Activated CD4-positive, alpha-beta memory T cell treated with anti-CD3 and anti-CD28 coated beads, Interleukin-2, amount 10 ng/mL, durations not matched to agents 7 days and 5 days (primary cell): ENCODE measurements at regions not wholly inside any gene's neighbourhood (a gene's known extent, or its start where the extent isn't known, plus 50 kb on each side); places are given as distances from the start of the nearest gene placed in this dataset.

Source experiments
- CTCF ChIA-PET: fragments of 350-600 bp; sonication (Branson Sonifier 250); formaldehyde crosslinking; loops from one replicate; lab custom pipeline; 2021; ENCODE audit warnings: antibody characterized with exemption, inconsistent platforms; lab: Charles Lee
- POLR2A ChIA-PET: fragments of 350-600 bp; sonication (Branson Sonifier 250); formaldehyde crosslinking; loops from one replicate; lab custom pipeline; 2021; ENCODE audit warnings: antibody characterized with exemption; lab: Charles Lee
- DNase-seq: peaks from one replicate; pipeline ENCODE4 v3.0.0-alpha.2; 2020
- H3K27ac Mint-ChIP-seq: one replicate; pipeline ENCODE4 v1.8.0; 2021; ENCODE audit warnings: mild to moderate bottlenecking, mixed read lengths
- H3K27me3 Mint-ChIP-seq: one replicate; pipeline ENCODE4 v1.8.0; 2021; ENCODE audit warnings: mixed read lengths
- H3K36me3 Mint-ChIP-seq: one replicate; pipeline ENCODE4 v1.8.0; 2021; ENCODE audit warnings: low read depth, mixed read lengths
- H3K4me1 Mint-ChIP-seq: one replicate; pipeline ENCODE4 v1.8.0; 2021; ENCODE audit warnings: mixed read lengths
- H3K4me3 Mint-ChIP-seq: one replicate; pipeline ENCODE4 v1.8.0; 2021; ENCODE audit warnings: mild to moderate bottlenecking, mixed read lengths
- H3K9me3 Mint-ChIP-seq: one replicate; pipeline ENCODE4 v1.8.0; 2021; ENCODE audit warnings: mixed read lengths

DNA sequence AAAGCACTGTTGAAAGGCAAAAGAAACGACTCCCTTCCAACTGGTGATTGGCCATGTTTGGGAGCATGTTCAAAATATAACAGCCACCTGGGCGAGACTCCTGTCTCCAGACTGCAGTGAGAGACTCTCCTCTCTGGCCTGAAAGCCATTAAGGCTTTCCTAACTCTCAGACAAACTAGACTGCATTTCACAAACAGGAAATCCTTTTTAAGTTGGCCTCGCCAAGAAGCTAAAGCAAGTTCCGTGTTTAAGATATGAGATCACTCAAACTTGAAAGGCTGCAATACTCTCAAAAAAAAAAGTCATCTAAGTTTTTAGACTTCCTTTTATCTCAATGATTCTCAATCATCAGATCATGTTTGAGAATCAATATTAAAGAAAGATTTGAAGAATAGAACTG is 117.0 kb downstream of the TFAP2A start:
- no peak for DNase-seq
- ChIA-PET CTCF (no interaction called here), POLR2A (no interaction called here)
- Mint-ChIP-seq H3K4me3 (no peak overlapping the region), H3K9me3 (peaks cover 5% of the 10 kb centered on the region), H3K27ac (no peak overlapping the region), H3K36me3 (no peaks in the 10 kb centered on the region), H3K4me1 (no peaks in the 10 kb centered on the region), H3K27me3 (no peaks in the 10 kb centered on the region)

DNA sequence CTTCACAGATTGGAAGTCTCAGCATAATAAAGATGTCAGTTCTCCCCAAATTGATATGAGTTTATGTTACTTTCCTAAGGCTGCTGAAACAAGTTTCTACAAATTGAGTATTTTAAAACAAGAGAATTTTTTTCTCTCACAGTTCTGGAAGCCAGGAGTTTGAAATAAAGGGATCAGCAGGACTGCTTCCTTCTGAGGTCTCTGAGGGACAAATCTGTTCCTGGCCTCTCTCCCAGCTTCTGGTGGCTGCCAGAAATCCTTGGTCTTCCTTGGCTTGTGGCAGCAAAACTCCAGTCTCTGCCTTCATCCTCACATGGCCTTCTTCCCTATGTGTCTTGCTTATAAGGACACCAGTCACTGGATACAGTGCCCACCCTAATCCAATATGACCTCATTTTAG is 136.1 kb downstream of the TFAP2A start:
- no peaks in the 10 kb centered on the region for H3K27me3 Mint-ChIP-seq
- H3K36me3 Mint-ChIP-seq: no peaks in the 10 kb centered on the region
- no peak for DNase-seq
- ChIA-PET CTCF (no interaction called here), POLR2A (no interaction called here)
- H3K9me3 Mint-ChIP-seq: no peaks in the 10 kb centered on the region
- H3K4me3 Mint-ChIP-seq: no peak overlapping the region
- no peak overlapping the region for H3K27ac Mint-ChIP-seq
- H3K4me1 Mint-ChIP-seq: no peaks in the 10 kb centered on the region

DNA sequence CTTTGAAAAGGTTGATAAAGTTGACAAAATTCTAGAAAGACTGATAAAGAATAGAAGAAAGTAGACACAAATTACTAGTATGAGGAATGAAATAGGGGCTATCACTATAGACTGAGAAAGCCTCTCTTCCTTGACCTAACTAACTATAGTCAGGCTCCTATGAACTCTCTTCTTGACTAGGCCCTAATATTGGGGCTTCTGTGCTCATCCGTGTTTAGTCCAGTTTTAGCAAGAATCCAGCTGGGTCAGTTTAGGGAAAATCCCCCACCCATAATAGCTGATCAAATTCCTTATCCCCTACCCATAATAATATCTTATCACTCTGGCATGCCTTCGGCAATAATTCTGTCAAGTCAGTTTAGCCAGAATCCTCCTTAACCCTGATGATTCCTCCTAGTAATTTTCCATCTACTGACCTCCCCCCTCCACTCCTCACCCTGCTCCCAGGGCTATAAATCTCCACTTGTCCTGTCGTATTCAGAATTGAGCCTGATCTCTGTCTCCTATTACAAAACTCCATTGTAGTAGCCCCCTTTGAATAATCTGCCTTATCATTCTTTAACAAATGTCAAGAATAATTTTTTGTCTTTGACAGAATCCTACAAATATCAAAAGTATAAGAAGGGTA is 138.1 kb downstream of the TFAP2A start:
- ChIA-PET POLR2A (no interaction called here), CTCF (no interaction called here)
- H3K9me3 Mint-ChIP-seq: no peaks in the 10 kb centered on the region
- no peaks in the 10 kb centered on the region for H3K27me3 Mint-ChIP-seq
- no peaks in the 10 kb centered on the region for H3K4me1 Mint-ChIP-seq
- no peak overlapping the region for H3K4me3 Mint-ChIP-seq
- no peaks in the 10 kb centered on the region for H3K36me3 Mint-ChIP-seq
- H3K27ac Mint-ChIP-seq: no peak overlapping the region
- no peak for DNase-seq

DNA sequence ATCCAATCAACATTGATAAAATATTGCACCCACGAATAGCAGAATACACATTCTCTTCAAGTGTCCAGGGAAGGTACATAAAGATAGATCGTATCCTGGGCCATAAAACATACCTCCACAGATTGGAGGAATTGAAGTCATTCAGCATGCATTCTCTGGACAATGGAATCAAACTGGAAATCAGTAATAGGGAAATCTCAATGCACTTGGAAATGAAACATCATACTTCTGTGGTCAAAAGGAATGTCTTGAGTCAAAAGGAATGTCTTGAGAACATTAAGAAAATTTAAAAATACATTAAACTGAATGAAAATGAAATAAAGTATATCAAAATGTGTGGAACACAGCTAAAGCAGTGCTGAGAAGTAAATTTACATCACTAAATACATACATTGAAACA is 138.8 kb downstream of the TFAP2A start:
- ChIA-PET CTCF (no interaction called here), POLR2A (no interaction called here)
- Mint-ChIP-seq H3K27me3 (no peaks in the 10 kb centered on the region), H3K4me1 (no peaks in the 10 kb centered on the region), H3K36me3 (no peaks in the 10 kb centered on the region), H3K27ac (no peak overlapping the region), H3K9me3 (no peaks in the 10 kb centered on the region), H3K4me3 (no peak overlapping the region)
- no peak for DNase-seq

DNA sequence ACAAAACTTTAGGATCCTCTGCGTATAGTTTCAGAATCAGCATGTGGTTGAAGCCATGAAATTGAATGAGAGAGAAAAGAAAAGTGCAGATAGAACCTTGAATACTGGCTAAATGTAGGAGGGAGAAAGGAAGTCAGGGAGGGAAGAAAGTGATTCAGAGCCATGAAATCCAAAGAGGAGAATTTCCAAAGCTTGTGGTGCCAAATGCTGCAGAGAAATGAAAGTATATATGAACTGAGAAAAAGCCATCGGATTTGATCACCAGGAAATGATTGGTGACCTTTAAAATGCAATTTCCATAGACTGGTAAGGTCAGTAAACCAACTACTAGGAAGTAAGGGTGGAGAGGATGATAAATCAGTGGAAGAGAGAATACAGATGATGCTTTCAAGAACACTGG is 142.3 kb downstream of the TFAP2A start:
- H3K4me3 Mint-ChIP-seq: no peak overlapping the region
- ChIA-PET POLR2A (no interaction called here), CTCF (no interaction called here)
- no peaks in the 10 kb centered on the region for H3K9me3 Mint-ChIP-seq
- DNase-seq: no peak
- H3K27ac Mint-ChIP-seq: no peak overlapping the region
- H3K36me3 Mint-ChIP-seq: no peaks in the 10 kb centered on the region
- peaks cover 5% of the 10 kb centered on the region for H3K27me3 Mint-ChIP-seq
- no peaks in the 10 kb centered on the region for H3K4me1 Mint-ChIP-seq

DNA sequence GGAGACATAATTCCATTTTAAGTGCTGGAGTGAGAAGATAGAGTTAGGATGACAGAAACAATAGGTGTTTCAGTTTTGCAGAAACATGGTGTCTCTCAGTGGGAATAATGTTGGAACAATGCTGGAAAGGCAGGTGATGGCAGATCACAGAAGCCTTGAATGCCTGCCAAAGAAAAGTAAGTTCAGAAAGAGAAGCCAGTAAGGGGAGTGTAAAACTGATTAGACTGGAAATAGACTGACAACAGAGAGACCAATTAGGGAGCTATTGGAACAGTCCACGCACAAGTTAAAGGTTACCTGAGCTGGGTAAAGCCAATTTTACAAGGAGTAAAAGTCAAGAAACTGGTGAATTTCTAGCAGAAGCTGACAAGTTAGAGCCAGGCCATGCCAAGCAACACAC is 142.9 kb downstream of the TFAP2A start:
- no peaks in the 10 kb centered on the region for H3K9me3 Mint-ChIP-seq
- H3K27me3 Mint-ChIP-seq: peaks cover 5% of the 10 kb centered on the region
- no peak overlapping the region for H3K27ac Mint-ChIP-seq
- H3K4me3 Mint-ChIP-seq: no peak overlapping the region
- ChIA-PET POLR2A (no interaction called here), CTCF (no interaction called here)
- no peak for DNase-seq
- H3K4me1 Mint-ChIP-seq: no peaks in the 10 kb centered on the region
- H3K36me3 Mint-ChIP-seq: no peaks in the 10 kb centered on the region

DNA sequence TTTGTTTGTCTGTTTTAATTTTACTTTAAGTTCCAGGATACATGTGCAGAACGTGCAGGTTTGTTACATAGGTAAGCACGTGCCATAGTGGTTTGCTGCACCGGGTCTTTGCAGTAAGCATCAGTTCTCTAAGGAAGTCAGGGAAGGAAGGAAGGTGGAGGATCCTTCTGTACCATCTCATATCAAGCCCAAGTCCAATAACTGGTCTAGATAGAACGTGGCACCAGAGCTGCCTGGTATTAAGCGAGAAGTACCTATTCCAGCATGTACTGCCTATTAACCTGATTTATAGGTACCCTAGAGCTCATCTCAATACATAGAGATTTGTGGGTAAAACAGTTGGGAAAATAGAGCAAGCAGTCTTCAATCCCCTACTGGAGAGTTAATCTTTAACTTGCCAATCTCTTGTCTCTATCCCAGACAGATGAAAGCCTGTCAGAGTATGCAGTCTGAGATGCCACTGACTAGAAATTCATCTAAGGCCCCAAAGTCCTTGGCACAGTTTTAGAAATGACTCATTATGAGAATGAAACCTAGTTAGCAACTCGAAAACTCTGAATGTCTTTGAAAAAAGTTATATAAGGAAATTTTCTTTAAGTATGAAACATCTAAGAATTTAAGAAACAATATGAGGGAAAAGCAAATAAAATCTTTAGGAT is 144.9 kb downstream of the TFAP2A start:
- H3K9me3 Mint-ChIP-seq: no peaks in the 10 kb centered on the region
- H3K36me3 Mint-ChIP-seq: no peaks in the 10 kb centered on the region
- no peak overlapping the region for H3K4me3 Mint-ChIP-seq
- no peak overlapping the region for H3K27ac Mint-ChIP-seq
- DNase-seq: no peak
- H3K4me1 Mint-ChIP-seq: no peaks in the 10 kb centered on the region
- H3K27me3 Mint-ChIP-seq: peaks cover 5% of the 10 kb centered on the region
- ChIA-PET CTCF (no interaction called here), POLR2A (no interaction called here)

DNA sequence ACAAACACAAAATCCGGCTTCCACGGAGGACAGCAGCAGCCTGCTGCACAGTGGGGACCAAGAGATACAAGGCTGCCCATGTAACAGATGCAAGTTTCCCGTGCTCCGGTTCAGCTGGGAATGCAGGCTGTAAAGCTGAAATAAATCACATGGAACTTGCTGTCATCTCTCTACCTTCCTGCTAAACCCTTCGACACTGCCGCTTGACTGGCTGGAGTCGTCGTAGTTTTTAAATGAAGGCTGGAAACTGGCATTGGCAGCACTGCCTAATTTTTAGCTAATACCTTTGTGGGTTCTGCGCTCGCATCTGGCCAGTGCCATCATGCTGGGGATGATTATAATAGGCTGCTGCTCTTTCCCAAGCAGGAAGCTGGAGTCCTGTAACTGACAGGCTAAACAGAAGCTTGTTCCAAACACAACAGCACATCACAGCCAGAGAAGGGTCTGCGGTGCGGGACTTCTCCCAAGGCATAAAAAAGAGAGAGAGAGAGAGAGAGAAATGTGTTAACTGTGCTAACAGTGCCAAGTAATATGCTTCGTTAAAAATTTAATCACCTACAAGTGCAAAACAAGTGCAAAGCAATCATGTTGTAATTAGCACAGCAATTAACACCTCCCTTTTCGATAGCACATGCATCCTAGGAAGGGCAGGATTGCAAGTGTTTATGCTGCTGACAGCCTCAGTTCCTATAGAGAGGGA is 146.1 kb downstream of the TFAP2A start:
- Mint-ChIP-seq H3K9me3 (no peaks in the 10 kb centered on the region), H3K36me3 (no peaks in the 10 kb centered on the region), H3K4me1 (no peaks in the 10 kb centered on the region), H3K4me3 (no peak overlapping the region), H3K27ac (no peak overlapping the region), H3K27me3 (peaks cover 5% of the 10 kb centered on the region)
- DNase-seq: no peak
- ChIA-PET POLR2A (no interaction called here), CTCF (no interaction called here)

DNA sequence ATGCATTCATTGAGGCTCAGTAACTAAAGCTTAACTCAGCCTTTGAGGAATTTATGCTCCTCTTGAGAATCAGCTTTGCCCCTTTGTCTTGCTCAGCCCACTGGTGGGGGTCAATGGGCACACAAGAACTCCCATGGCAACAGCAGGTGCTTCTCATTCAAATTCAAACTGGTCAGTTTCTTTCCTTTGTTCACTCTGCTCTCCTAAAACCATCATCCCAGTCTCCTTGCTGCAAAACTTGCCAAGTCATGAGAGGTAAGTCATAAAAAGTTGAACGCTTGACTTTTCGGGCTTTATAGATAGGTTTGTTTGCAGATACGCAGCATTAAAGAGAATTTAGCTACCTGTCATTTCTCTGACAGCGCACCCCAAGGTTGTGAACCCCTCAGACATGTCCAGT is 146.8 kb downstream of the TFAP2A start:
- ChIA-PET POLR2A (no interaction called here), CTCF (no interaction called here)
- Mint-ChIP-seq H3K27ac (no peak overlapping the region), H3K27me3 (peaks cover 5% of the 10 kb centered on the region), H3K4me3 (no peak overlapping the region), H3K36me3 (no peaks in the 10 kb centered on the region), H3K9me3 (no peaks in the 10 kb centered on the region), H3K4me1 (no peaks in the 10 kb centered on the region)
- no peak for DNase-seq

DNA sequence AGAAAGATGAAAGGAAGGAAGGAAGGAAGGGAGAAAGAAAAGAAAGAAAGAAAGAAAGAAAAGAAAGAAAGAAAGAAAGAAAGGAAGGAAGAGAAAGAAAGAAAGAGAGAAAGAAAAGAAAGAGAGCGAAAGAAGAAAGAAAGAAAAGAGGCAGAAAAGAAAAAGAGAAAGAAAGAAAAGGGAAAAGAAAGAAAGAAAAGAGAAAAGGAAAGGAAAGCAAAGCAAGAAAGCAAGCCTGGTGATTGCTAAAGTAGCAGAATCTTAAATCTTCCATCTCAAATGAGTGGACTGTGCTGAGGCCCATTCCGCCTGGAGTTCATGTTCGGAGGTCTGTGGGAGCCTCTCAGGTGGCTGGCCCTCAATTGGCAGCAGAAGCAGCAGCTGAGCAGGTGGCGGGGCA is 148.4 kb downstream of the TFAP2A start:
- H3K36me3 Mint-ChIP-seq: no peaks in the 10 kb centered on the region
- H3K27ac Mint-ChIP-seq: no peak overlapping the region
- DNase-seq: no peak
- peaks cover 5% of the 10 kb centered on the region for H3K27me3 Mint-ChIP-seq
- ChIA-PET POLR2A (no interaction called here), CTCF (no interaction called here)
- H3K9me3 Mint-ChIP-seq: no peaks in the 10 kb centered on the region
- H3K4me1 Mint-ChIP-seq: no peaks in the 10 kb centered on the region
- no peak overlapping the region for H3K4me3 Mint-ChIP-seq

DNA sequence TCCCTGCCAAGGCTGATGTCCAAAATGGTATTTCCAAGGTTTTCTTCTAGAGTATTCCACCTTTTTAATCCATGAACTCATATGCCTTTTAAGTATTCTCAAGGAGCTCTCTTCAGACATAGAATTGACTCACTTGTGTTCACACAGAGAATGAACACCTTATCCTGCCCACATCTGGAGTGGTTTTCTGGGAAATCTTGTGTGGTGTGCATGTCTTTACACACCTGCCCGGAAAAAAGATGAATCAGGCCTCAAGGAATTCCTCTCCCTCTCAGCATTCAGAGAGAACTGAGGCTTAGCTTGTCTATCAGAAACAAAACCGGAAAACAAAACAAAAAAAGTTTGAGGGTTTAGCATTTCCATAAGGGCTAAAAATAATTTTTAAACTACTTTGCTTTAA is 148.8 kb downstream of the TFAP2A start:
- Mint-ChIP-seq H3K36me3 (no peaks in the 10 kb centered on the region), H3K4me3 (no peak overlapping the region), H3K4me1 (no peaks in the 10 kb centered on the region), H3K27me3 (peaks cover 5% of the 10 kb centered on the region), H3K27ac (no peak overlapping the region), H3K9me3 (no peaks in the 10 kb centered on the region)
- ChIA-PET CTCF (no interaction called here), POLR2A (no interaction called here)
- no peak for DNase-seq

DNA sequence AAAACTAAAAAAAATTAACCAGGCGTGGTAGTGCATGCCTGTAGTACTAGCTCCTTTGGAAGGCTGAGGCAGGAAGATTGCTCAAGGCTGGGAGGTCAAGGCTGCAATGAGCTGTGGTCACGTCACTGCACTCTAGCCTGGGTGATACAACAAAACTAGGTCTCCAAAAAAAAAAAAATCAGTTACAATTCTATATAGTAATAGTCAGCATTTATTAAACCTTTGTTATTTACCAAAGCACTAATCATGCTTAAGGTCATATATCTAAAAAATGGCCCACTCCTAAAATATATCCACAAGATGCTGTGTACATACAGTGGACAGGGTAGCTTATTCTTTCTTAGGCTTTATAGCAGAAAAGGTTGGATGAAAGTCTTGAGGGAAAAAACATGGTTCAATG is 152.4 kb downstream of the TFAP2A start:
- Mint-ChIP-seq H3K9me3 (no peaks in the 10 kb centered on the region), H3K4me1 (no peaks in the 10 kb centered on the region), H3K27me3 (no peaks in the 10 kb centered on the region), H3K36me3 (no peaks in the 10 kb centered on the region), H3K4me3 (no peak overlapping the region), H3K27ac (no peak overlapping the region)
- CTCF ChIA-PET: no interaction called here
- POLR2A ChIA-PET: no interaction called here
- no peak for DNase-seq

DNA sequence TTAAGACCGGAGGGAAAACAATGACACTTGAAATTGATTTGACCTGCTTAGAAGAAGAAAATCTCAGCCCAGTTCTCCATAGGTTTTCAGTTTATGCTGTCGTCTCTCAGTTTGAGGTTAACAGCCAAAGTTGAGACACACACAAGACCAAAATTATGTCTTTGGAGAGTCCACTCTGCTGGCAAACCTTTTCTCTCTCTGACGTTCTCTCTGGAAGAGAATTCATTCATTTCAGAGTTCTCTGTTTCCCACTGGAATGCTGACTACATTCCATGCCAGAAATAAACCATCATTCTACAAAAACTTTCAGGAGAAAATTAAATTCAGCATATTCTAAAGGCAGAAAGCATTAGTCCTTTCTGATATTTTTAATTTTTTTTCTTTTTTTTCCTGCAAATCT is 155.2 kb downstream of the TFAP2A start:
- Mint-ChIP-seq H3K9me3 (no peaks in the 10 kb centered on the region), H3K27me3 (no peaks in the 10 kb centered on the region), H3K4me1 (no peaks in the 10 kb centered on the region), H3K36me3 (no peaks in the 10 kb centered on the region), H3K27ac (no peak overlapping the region), H3K4me3 (no peak overlapping the region)
- DNase-seq: no peak
- CTCF ChIA-PET: no interaction called here
- POLR2A ChIA-PET: no interaction called here

DNA sequence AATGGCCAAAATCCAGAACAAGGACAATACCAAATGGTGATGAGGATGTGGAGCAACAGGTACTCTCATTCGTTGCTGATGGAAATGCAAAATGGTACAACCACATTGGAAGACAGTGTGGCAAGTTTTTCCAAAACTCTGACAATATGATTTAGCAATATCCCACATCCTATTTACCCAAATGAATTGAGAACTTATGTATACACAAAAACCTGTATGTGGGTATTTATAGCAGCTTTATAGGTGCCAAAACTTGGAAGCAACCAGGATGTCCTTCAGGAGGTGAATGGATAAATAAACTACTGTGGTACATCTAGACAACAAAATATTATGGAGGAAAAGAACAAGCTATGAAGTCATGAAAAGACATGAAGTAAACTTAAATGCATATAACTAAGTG is 156.5 kb downstream of the TFAP2A start:
- ChIA-PET CTCF (interaction anchor here (1.0 kb wide), 1 partner anchor 171 kb away, joined by 3 read pairs; no protein-coding TSS in a partner anchor), POLR2A (no interaction called here)
- no peak overlapping the region for H3K4me3 Mint-ChIP-seq
- DNase-seq: no peak
- H3K27me3 Mint-ChIP-seq: no peaks in the 10 kb centered on the region
- H3K9me3 Mint-ChIP-seq: no peaks in the 10 kb centered on the region
- no peaks in the 10 kb centered on the region for H3K36me3 Mint-ChIP-seq
- no peak overlapping the region for H3K27ac Mint-ChIP-seq
- H3K4me1 Mint-ChIP-seq: no peaks in the 10 kb centered on the region
